ENCODE measurements at regions not wholly inside any gene's neighbourhood (a gene's known extent, or its start where the extent isn't known, plus 50 kb on each side); places are given as distances from the start of the nearest gene placed in this dataset.

DNA sequence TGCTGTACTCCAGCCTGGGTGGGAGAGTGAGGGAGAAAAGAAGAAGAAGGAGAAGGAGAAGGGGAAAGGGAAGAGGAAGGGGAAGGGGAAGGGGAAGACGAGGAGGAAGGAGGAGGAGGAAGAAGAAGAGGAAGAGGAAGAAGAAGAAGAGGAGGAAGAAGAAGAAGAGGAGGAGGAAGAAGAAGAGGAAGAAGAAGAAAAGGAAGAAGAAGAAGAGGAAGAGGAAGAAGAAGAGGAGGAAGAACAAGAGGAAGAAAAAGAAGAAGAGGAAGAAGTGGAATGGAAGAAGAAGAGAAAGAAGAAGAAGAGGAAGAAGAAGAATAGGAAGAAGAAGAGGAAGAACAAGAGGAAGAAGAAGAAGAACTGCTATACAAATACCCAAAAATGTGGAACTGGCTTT is 507.4 kb upstream of the TMPO start:
- no peaks in the 10 kb centered on the region for H3F3A ChIP-seq (replicated peaks; ENCODE audit: insufficient read depth)
- H3K4me1 ChIP-seq (ENCODE audit: control insufficient read depth in 1 of 2, insufficient read depth in 2 of 2, low read depth in 1 of 2, low read length in 1 of 2) = no peaks in the 10 kb centered on the region
- TF ChIP-seq EP300 (IDR thresholded peaks at IDR 0.05; ENCODE audit: borderline replicate concordance in 1 of 2, low read depth in 1 of 2, low read length in 1 of 2) (no peak), SMC3 (IDR thresholded peaks at IDR 0.05; ENCODE audit: low read depth, low read length) (no peak), GATA2 (CRISPR knock-in tag; IDR thresholded peaks at IDR 0.05) (no peak), USF2 (IDR thresholded peaks at IDR 0.05; ENCODE audit: borderline replicate concordance, low read depth, low read length) (no peak), GABPA (IDR thresholded peaks at IDR 0.05; ENCODE audit: low read depth) (no peak)
- ChIA-PET POLR2A (no interaction called here), CTCF (interaction anchor here (2.4 kb wide), 1 partner anchor 47 kb away, joined by 11 read pairs; no protein-coding TSS in a partner anchor)
- H3K9me2 ChIP-seq = no peaks in the 10 kb centered on the region
- 6% methylated on average over 1 of the region's 1 CpG for WGBS (ENCODE audit: low lambda C conversion rate)
- no peak overlapping the region for H3K4me2 ChIP-seq
- H3K27ac ChIP-seq (ENCODE audit: low read depth in 2 of 2, low read length in 1 of 2) = no peak overlapping the region
- no peaks in the 10 kb centered on the region for H4K20me1 ChIP-seq (ENCODE audit: insufficient read depth)
- no peak overlapping the region for H2AFZ ChIP-seq (ENCODE audit: low read depth)
- DNase-seq = no peak
- H3K36me3 ChIP-seq (replicated peaks in 1 of 2; ENCODE audit: control insufficient read depth in 1 of 2, insufficient read depth in 2 of 2, low read length in 1 of 2) = no peaks in the 10 kb centered on the region
- no peaks in the 10 kb centered on the region for H3K27me3 ChIP-seq (ENCODE audit: insufficient read depth)
- H3K4me3 ChIP-seq (ENCODE audit: low read depth in 2 of 2, low read length in 1 of 2) = no peak overlapping the region
- H3K79me2 ChIP-seq (ENCODE audit: insufficient read depth) = no peaks in the 10 kb centered on the region
- H3K9me3 ChIP-seq = no peaks in the 10 kb centered on the region
- no peak overlapping the region for H3K9ac ChIP-seq

DNA sequence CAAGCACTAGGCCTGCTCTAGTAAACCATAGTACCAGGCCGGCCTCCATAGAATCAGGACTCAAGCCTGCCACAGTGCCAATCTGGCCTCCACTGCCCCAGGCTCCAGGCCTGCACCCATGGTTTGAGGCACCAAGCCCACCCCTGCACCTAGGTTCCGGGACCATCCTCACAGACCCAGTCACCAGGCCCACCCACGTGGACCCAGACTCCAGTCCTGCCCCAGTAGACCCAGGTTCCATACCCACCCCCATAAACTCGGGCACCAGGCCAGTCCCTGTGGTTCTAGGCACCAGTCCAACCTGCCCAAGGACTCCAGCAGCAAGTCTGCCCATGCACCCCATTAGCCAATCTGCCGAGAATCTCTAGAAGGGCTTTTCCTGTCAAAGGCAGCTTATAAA is 501.8 kb upstream of the TMPO start:
- DNase-seq = no peak
- TF ChIP-seq ELF1 (IDR thresholded peaks at IDR 0.05) (no peak), ZBTB33 (IDR thresholded peaks at IDR 0.05; ENCODE audit: borderline replicate concordance, low read depth) (no peak), FOSL2 (IDR thresholded peaks at IDR 0.05; ENCODE audit: borderline replicate concordance, low read depth) (no peak), FOXJ3 (CRISPR knock-in tag; IDR thresholded peaks at IDR 0.05) (no peak), RXRA (IDR thresholded peaks at IDR 0.05; ENCODE audit: borderline replicate concordance, low read depth) (no peak), MAX (IDR thresholded peaks at IDR 0.05; ENCODE audit: low read depth) (no peak), FOXM1 (IDR thresholded peaks at IDR 0.05; ENCODE audit: low read depth) (no peak), CTCF (IDR thresholded peaks at IDR 0.05) (no peak), TAF1 (IDR thresholded peaks at IDR 0.05; ENCODE audit: borderline replicate concordance, low read depth, low read length) (no peak), RFX5 (IDR thresholded peaks at IDR 0.05; ENCODE audit: low read length) (no peak), GABPA (IDR thresholded peaks at IDR 0.05; ENCODE audit: low read depth) (no peak), USF2 (IDR thresholded peaks at IDR 0.05; ENCODE audit: borderline replicate concordance, low read depth, low read length) (no peak)
- Histone ChIP-seq H2AFZ (ENCODE audit: low read depth) (no peak overlapping the region), H3K27me3 (ENCODE audit: insufficient read depth) (no peaks in the 10 kb centered on the region), H3K4me2 (no peak overlapping the region), H3K4me3 (ENCODE audit: low read depth in 2 of 2, low read length in 1 of 2) (no peak overlapping the region), H3K36me3 (replicated peaks in 1 of 2; ENCODE audit: control insufficient read depth in 1 of 2, insufficient read depth in 2 of 2, low read length in 1 of 2) (no peaks in the 10 kb centered on the region), H4K20me1 (ENCODE audit: insufficient read depth) (no peaks in the 10 kb centered on the region), H3K9me3 (no peaks in the 10 kb centered on the region), H3K9me2 (no peaks in the 10 kb centered on the region), H3K27ac (ENCODE audit: low read depth in 2 of 2, low read length in 1 of 2) (no peak overlapping the region), H3K79me2 (ENCODE audit: insufficient read depth) (no peaks in the 10 kb centered on the region), H3F3A (replicated peaks; ENCODE audit: insufficient read depth) (no peaks in the 10 kb centered on the region), H3K4me1 (ENCODE audit: control insufficient read depth in 1 of 2, insufficient read depth in 2 of 2, low read depth in 1 of 2, low read length in 1 of 2) (no peaks in the 10 kb centered on the region), H3K9ac (no peak overlapping the region)
- POLR2A ChIA-PET = no interaction called here
- WGBS (ENCODE audit: low lambda C conversion rate) = 33% methylated on average over 4 of the region's 5 CpGs
- CTCF ChIA-PET = interaction anchor here (1.3 kb wide), 1 partner anchor 52 kb away, joined by 4 read pairs; no protein-coding TSS in a partner anchor

All from SK-N-SH (cell line).